Activated naive CD4-positive, alpha-beta T cell treated with anti-CD3 and anti-CD28 coated beads, Interleukin-2, amount 50 U/mL, for 24 hours (primary cell): ENCODE measurements at regions not wholly inside any gene's neighbourhood (a gene's known extent, or its start where the extent isn't known, plus 50 kb on each side); places are given as distances from the start of the nearest gene placed in this dataset.
"Not testable (repeated sequence)": the region's sequence is repeated elsewhere in the genome, so short reads cannot be mapped to it uniquely, and the experiment has no call there.

Experiments used
- H3K27ac Mint-ChIP-seq: one replicate; pipeline ENCODE4 v1.8.0; 2021; ENCODE audit warnings: mild to moderate bottlenecking, mixed read lengths
- H3K27me3 Mint-ChIP-seq: one replicate; pipeline ENCODE4 v1.8.0; 2021; ENCODE audit warnings: mixed read lengths
- H3K36me3 Mint-ChIP-seq: one replicate; pipeline ENCODE4 v1.8.0; 2021; ENCODE audit warnings: mixed read lengths
- H3K4me1 Mint-ChIP-seq: one replicate; pipeline ENCODE4 v1.8.0; 2021; ENCODE audit warnings: mixed read lengths
- H3K4me3 Mint-ChIP-seq: one replicate; pipeline ENCODE4 v1.8.0; 2021; ENCODE audit warnings: mild to moderate bottlenecking, mixed read lengths
- H3K9me3 Mint-ChIP-seq: one replicate; pipeline ENCODE4 v1.8.0; 2021; ENCODE audit warnings: mixed read lengths

- H3K27ac Mint-ChIP-seq = no peak overlapping the region
- H3K36me3 Mint-ChIP-seq = no peaks in the 10 kb centered on the region
- no peaks in the 10 kb centered on the region for H3K27me3 Mint-ChIP-seq
- no peak overlapping the region for H3K4me3 Mint-ChIP-seq
- H3K9me3 Mint-ChIP-seq = no peaks in the 10 kb centered on the region
- H3K4me1 Mint-ChIP-seq = no peaks in the 10 kb centered on the region
Measured at GRCh38 chr4:171519457-171519856, 293.7 kb upstream of the GALNTL6 start.

GRCh38 chr4:171517883-171518282, 295.3 kb upstream of the GALNTL6 start:
- no peak overlapping the region for H3K4me3 Mint-ChIP-seq
- no peaks in the 10 kb centered on the region for H3K36me3 Mint-ChIP-seq
- no peaks in the 10 kb centered on the region for H3K4me1 Mint-ChIP-seq
- H3K27ac Mint-ChIP-seq = no peak overlapping the region
- no peaks in the 10 kb centered on the region for H3K27me3 Mint-ChIP-seq
- no peaks in the 10 kb centered on the region for H3K9me3 Mint-ChIP-seq

GRCh38 chr4:171516694-171517093, 296.5 kb upstream of the GALNTL6 start:
- Mint-ChIP-seq H3K36me3 (no peaks in the 10 kb centered on the region), H3K4me1 (no peaks in the 10 kb centered on the region), H3K4me3 (no peak overlapping the region), H3K9me3 (no peaks in the 10 kb centered on the region), H3K27ac (no peak overlapping the region), H3K27me3 (no peaks in the 10 kb centered on the region)

GRCh38 chr4:171484681-171485080, 328.5 kb upstream of the GALNTL6 start:
- Mint-ChIP-seq H3K4me3 (no peak overlapping the region), H3K36me3 (no peaks in the 10 kb centered on the region), H3K4me1 (no peaks in the 10 kb centered on the region), H3K27me3 (no peaks in the 10 kb centered on the region), H3K27ac (no peak overlapping the region), H3K9me3 (peaks cover 17% of the 10 kb centered on the region)

- Mint-ChIP-seq H3K4me1 (no peaks in the 10 kb centered on the region), H3K9me3 (peaks cover 10% of the 10 kb centered on the region), H3K4me3 (no peak overlapping the region), H3K27ac (no peak overlapping the region), H3K27me3 (no peaks in the 10 kb centered on the region), H3K36me3 (no peaks in the 10 kb centered on the region)
Measured at GRCh38 chr4:171478181-171478580, 335.0 kb upstream of the GALNTL6 start.

- not testable (repeated sequence) for H3K4me3 Mint-ChIP-seq, H3K4me1 Mint-ChIP-seq, H3K27me3 Mint-ChIP-seq, H3K36me3 Mint-ChIP-seq, H3K27ac Mint-ChIP-seq
- H3K9me3 Mint-ChIP-seq = peaks cover 11% of the 10 kb centered on the region
Measured at GRCh38 chr4:171475111-171475510, 338.1 kb upstream of the GALNTL6 start.

GRCh38 chr4:171473155-171473554, 340.0 kb upstream of the GALNTL6 start:
- peaks cover 11% of the 10 kb centered on the region for H3K9me3 Mint-ChIP-seq
- no peak overlapping the region for H3K27ac Mint-ChIP-seq
- H3K36me3 Mint-ChIP-seq = no peaks in the 10 kb centered on the region
- H3K4me3 Mint-ChIP-seq = no peak overlapping the region
- no peaks in the 10 kb centered on the region for H3K4me1 Mint-ChIP-seq
- no peaks in the 10 kb centered on the region for H3K27me3 Mint-ChIP-seq

GRCh38 chr4:171472230-171472629, 341.0 kb upstream of the GALNTL6 start:
- no peaks in the 10 kb centered on the region for H3K4me1 Mint-ChIP-seq
- peaks cover 14% of the 10 kb centered on the region for H3K9me3 Mint-ChIP-seq
- no peak overlapping the region for H3K4me3 Mint-ChIP-seq
- no peaks in the 10 kb centered on the region for H3K27me3 Mint-ChIP-seq
- no peaks in the 10 kb centered on the region for H3K36me3 Mint-ChIP-seq
- no peak overlapping the region for H3K27ac Mint-ChIP-seq

- Mint-ChIP-seq H3K36me3 (no peaks in the 10 kb centered on the region), H3K27ac (no peak overlapping the region), H3K9me3 (peaks cover 4% of the 10 kb centered on the region), H3K27me3 (no peaks in the 10 kb centered on the region), H3K4me1 (no peaks in the 10 kb centered on the region), H3K4me3 (no peak overlapping the region)
Measured at GRCh38 chr4:171464499-171464898, 348.7 kb upstream of the GALNTL6 start.

- no peaks in the 10 kb centered on the region for H3K9me3 Mint-ChIP-seq
- no peaks in the 10 kb centered on the region for H3K27me3 Mint-ChIP-seq
- no peaks in the 10 kb centered on the region for H3K36me3 Mint-ChIP-seq
- no peak overlapping the region for H3K27ac Mint-ChIP-seq
- no peaks in the 10 kb centered on the region for H3K4me1 Mint-ChIP-seq
- H3K4me3 Mint-ChIP-seq = no peak overlapping the region
Measured at GRCh38 chr4:171461191-171461590, 352.0 kb upstream of the GALNTL6 start.

GRCh38 chr4:171448919-171449481, 364.2 kb upstream of the GALNTL6 start:
- H3K27ac Mint-ChIP-seq = no peak overlapping the region
- H3K4me1 Mint-ChIP-seq = no peaks in the 10 kb centered on the region
- H3K4me3 Mint-ChIP-seq = no peak overlapping the region
- no peaks in the 10 kb centered on the region for H3K27me3 Mint-ChIP-seq
- H3K9me3 Mint-ChIP-seq = no peaks in the 10 kb centered on the region
- H3K36me3 Mint-ChIP-seq = no peaks in the 10 kb centered on the region

GRCh38 chr4:171448358-171448757, 364.8 kb upstream of the GALNTL6 start:
- Mint-ChIP-seq H3K4me1 (no peaks in the 10 kb centered on the region), H3K36me3 (no peaks in the 10 kb centered on the region), H3K9me3 (no peaks in the 10 kb centered on the region), H3K4me3 (no peak overlapping the region), H3K27ac (no peak overlapping the region), H3K27me3 (no peaks in the 10 kb centered on the region)

- Mint-ChIP-seq H3K4me3 (no peak overlapping the region), H3K27ac (no peak overlapping the region), H3K36me3 (no peaks in the 10 kb centered on the region), H3K4me1 (no peaks in the 10 kb centered on the region), H3K27me3 (no peaks in the 10 kb centered on the region), H3K9me3 (no peaks in the 10 kb centered on the region)
Measured at GRCh38 chr4:171441300-171441941, 371.8 kb upstream of the GALNTL6 start.

GRCh38 chr4:171433674-171434073, 379.5 kb upstream of the GALNTL6 start:
- Mint-ChIP-seq H3K4me3 (no peak overlapping the region), H3K27ac (no peak overlapping the region), H3K9me3 (peaks cover 8% of the 10 kb centered on the region), H3K27me3 (no peaks in the 10 kb centered on the region), H3K36me3 (no peaks in the 10 kb centered on the region), H3K4me1 (no peaks in the 10 kb centered on the region)

GRCh38 chr4:171432536-171432935, 380.7 kb upstream of the GALNTL6 start:
- Mint-ChIP-seq H3K27me3 (no peaks in the 10 kb centered on the region), H3K36me3 (no peaks in the 10 kb centered on the region), H3K27ac (no peak overlapping the region), H3K4me3 (no peak overlapping the region), H3K4me1 (no peaks in the 10 kb centered on the region), H3K9me3 (peaks cover 8% of the 10 kb centered on the region)

GRCh38 chr4:171430495-171430894, 382.7 kb upstream of the GALNTL6 start:
- no peak overlapping the region for H3K4me3 Mint-ChIP-seq
- H3K9me3 Mint-ChIP-seq = peaks cover 14% of the 10 kb centered on the region
- no peaks in the 10 kb centered on the region for H3K27me3 Mint-ChIP-seq
- H3K4me1 Mint-ChIP-seq = no peaks in the 10 kb centered on the region
- H3K36me3 Mint-ChIP-seq = no peaks in the 10 kb centered on the region
- H3K27ac Mint-ChIP-seq = no peak overlapping the region

- no peaks in the 10 kb centered on the region for H3K27me3 Mint-ChIP-seq
- H3K4me1 Mint-ChIP-seq = no peaks in the 10 kb centered on the region
- no peak overlapping the region for H3K4me3 Mint-ChIP-seq
- no peaks in the 10 kb centered on the region for H3K36me3 Mint-ChIP-seq
- no peak overlapping the region for H3K27ac Mint-ChIP-seq
- H3K9me3 Mint-ChIP-seq = no peaks in the 10 kb centered on the region
Measured at GRCh38 chr4:171397175-171397574, 416.0 kb upstream of the GALNTL6 start.
